DMS 273 (cell line): ENCODE measurements at regions not wholly inside any gene's neighbourhood (a gene's known extent, or its start where the extent isn't known, plus 50 kb on each side); places are given as distances from the start of the nearest gene placed in this dataset.

Source experiments
- DNase-seq: peaks from one replicate; lab custom pipeline; 2025; ENCODE audit not compliant: unreplicated experiment; lab: John Stamatoyannopoulos, UW

- DNase-seq: no peak
Measured at GRCh38 chr7:68491523-68492358, 1106.5 kb upstream of the AUTS2 start.

DNA sequence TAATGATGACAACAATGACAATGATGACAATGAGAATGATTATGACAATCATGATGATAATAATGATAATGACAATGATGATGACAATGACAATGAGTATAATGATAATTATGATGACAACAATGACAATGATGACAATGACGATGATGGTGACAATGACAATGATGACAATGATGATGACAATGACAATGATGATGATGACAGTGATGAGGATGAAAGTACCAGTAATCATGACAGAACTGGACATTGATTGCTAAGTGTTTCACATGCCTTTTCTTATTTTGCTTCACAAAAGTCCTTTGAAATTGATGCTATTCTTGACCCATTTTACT lies 1106.0 kb upstream of the AUTS2 start:
- DNase-seq: no peak

- DNase-seq: no peak
Measured at GRCh38 chr7:68503400-68503799, 1094.9 kb upstream of the AUTS2 start.

DNA sequence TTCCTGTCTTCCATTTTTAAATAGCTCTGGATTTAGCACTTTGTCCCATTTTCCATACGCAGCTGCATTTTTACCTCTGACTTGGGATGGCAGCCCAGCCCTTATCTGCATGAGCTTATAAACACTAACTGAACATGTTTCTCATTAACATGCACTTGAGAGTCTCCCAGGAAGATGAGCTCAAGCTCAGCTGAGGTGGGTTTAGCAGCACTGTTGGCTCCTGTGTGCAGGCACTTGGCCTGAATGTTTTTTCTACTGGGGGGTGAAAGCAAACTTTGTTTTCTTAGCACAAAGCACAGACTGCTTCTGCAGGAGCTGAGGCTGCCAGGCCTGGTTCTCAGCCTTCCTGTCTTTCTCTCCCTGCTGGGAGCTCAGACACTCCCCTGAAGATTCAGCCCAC lies 1093.6 kb upstream of the AUTS2 start:
- DNase-seq: no peak

DNA sequence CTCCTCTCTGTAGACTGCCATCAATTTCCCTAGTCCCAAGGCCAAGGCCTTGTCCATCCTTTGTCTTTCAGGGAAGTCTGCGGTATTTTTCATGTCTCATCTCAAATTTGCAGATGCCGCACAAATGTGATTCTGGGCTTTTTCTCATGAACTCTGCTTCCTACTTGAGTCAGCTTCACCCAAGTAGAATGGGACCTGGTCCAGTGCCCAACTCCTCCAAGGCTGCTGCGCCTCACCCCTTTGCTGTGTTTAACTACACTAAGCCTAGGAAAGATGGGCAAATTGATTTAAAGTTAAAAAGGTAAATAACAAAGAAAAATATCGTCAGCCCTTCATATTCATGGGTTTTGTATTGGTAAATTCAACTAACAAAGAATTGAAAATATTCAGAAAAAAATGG lies 1092.6 kb upstream of the AUTS2 start:
- DNase-seq: no peak

DNA sequence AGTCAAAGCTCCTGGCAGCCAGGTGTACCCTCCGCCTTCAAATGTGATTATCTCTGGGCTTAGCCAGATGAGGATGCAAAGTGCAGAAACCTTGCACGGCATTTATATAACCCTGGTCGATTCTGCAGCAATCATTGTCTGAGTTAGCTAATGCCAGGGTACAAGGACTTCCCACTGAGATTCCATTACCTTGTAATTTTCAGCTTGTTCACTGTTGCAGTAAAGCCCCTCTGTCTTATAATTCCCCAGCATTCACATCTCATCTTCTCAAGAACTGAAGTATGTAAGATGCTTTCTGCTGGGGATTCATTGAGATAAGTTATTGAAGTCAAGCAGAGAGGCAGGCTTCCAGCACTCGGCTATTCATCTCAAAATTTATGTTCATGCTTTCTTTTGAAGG lies 1090.6 kb upstream of the AUTS2 start:
- DNase-seq: no peak

- DNase-seq: no peak
Measured at GRCh38 chr7:68509054-68509453, 1089.2 kb upstream of the AUTS2 start.

- DNase-seq: no peak
Measured at GRCh38 chr7:68509603-68510002, 1088.7 kb upstream of the AUTS2 start.

DNA sequence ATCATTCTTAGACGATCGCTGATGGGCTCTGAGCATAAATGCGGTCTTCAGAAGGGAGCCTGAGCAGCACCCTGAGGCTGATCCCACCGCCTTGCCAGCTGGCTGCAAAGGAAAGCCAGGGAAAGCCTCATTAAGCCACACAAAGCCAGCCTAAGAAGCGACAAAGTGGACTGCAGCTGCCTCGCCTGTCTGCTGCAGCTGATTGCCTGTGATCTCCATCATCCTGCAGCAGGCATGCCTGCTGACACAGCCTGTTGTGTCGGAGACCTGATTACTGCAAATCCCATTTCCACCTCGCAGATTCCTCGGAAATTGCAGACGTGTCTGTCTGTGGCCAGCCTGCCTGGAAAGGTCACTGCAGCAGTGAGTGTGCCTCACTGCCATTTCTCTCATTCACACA lies 1087.0 kb upstream of the AUTS2 start:
- peak; percentile 10 for DNase-seq

GRCh38 chr7:68512466-68512865 lies 1085.8 kb upstream of the AUTS2 start:
- DNase-seq: no peak

DNA sequence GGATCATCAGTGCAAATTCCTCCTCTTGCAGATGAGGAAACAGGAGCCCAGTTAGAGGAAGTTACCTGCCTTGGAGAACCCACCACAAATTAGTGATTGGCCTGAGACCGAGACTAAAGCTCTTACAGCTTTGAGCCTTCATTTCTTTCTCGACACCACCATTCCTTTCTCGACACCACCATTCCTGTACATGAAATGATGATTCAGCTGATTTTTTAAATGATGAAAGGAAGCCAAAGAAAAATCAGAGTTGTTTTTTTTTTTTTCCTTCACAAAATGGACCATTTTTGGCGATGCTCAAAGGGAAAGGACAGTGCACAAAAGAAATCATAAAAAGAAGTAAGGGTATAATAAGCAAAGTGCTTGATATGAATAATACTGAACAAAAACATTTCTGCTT lies 1080.2 kb upstream of the AUTS2 start:
- no peak for DNase-seq

GRCh38 chr7:68524126-68524525 lies 1074.1 kb upstream of the AUTS2 start:
- peak; percentile 75 for DNase-seq

DNA sequence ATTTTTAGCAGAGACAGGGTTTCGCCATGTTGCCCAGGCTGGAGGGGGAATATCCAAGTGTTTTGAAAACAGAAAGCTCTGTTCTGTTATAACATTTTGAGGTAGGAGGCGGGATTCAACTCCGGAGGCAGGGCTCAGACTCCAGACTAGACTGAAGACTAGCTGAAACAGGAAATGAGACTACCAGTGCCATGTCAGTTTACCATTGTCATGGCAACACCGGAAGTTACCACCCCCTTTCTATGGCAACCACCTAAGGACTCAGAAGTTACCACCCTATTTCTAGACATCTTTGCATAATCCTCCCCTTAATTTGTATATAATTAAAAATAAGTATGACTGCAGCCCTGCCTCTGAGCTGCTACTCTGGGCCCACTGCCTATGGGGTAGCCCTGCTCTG lies 1069.1 kb upstream of the AUTS2 start:
- peak; percentile 48 for DNase-seq

DNA sequence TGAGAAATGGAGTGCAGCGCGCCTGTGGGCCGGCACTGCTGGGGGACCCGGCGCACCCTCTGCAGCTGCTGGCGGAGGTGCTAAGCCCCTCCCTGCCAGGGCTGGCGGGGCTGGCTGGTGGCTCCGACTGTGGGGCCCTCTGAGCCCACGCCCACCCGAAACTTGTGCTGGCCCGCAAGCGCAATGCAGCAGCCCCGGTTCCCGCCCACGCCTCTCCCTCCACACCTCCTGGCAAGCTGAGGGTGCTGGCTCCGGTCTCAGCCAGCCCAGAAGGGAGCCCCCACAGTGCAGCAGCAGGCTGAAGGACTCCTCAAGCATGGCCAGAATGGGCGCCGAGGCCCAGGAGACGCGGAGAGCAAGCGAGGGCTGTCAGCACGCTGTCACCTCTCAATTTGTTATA lies 1063.0 kb upstream of the AUTS2 start:
- peak; percentile 71 for DNase-seq

DNA sequence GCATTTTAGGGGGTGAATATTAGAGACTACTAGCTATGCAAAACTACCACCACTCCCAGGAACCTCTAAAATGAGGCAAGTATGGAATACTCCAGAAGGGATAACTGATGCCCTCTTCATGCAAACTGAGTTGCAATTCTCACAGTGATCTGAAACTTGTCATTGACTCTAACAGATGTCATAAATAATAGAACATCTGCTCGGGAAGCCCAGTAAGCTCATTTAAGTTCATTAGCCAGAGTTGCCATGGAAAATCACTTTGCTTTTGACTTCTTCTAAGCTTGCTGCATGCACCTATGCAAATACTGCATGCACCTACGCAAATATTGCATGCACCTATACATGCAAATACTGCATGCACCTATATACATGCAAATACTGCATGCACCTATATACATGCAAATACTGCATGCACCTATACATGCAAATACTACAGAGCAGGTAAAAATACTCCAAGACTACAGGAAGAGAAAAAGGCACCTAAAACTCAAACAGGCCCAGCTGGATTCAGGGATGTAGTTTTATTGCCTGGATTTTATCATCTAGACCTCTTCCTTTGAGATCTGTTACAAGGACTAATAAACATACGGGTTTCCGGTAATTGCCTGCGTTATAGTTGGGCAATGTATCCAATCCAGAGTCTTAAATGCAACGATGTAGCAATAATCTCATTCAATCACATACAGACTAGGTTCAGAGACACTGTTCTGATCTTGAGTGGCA lies 1061.1 kb upstream of the AUTS2 start:
- peak; percentile 75 for DNase-seq

DNA sequence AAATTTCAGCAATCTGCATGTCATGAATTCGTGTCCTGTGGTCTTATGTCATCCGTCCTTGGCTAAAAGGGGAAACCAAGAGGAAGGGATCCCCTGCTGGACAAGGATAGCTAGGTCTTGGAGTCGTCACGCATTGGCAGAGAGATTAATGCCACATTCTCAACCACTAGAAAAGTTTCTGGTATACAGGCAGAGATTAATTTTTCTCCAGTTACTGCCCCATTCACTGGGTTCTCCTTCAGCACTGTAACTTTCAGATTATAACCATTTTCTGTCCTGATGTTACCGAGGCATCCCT lies 1060.6 kb upstream of the AUTS2 start:
- DNase-seq: no peak

- DNase-seq: peak; percentile 32
Measured at GRCh38 chr7:68542831-68543230, 1055.4 kb upstream of the AUTS2 start.

- no peak for DNase-seq
Measured at GRCh38 chr7:68544851-68545250, 1053.4 kb upstream of the AUTS2 start.

- DNase-seq: no peak
Measured at GRCh38 chr7:68547181-68547580, 1051.1 kb upstream of the AUTS2 start.

GRCh38 chr7:68547799-68548198 lies 1050.5 kb upstream of the AUTS2 start:
- no peak for DNase-seq

DNA sequence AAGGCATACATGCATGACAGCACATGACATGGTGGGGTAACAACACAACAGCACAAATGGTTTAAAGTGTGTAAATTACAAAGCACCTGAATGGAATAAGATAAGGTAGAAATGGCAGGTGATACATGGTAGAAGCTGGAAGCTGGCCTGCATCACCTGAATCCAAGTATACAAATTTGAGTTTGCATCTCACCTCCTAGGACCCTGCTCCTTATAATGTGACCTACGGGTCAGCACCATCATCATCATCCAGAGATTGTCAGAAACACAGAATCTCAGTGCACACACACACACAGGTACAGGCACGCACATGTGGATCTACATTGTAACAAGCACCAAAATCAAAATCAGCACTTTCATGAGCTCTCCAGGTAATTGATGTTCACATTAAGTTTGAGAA lies 1048.2 kb upstream of the AUTS2 start:
- no peak for DNase-seq

GRCh38 chr7:68550635-68551034 lies 1047.6 kb upstream of the AUTS2 start:
- no peak for DNase-seq

DNA sequence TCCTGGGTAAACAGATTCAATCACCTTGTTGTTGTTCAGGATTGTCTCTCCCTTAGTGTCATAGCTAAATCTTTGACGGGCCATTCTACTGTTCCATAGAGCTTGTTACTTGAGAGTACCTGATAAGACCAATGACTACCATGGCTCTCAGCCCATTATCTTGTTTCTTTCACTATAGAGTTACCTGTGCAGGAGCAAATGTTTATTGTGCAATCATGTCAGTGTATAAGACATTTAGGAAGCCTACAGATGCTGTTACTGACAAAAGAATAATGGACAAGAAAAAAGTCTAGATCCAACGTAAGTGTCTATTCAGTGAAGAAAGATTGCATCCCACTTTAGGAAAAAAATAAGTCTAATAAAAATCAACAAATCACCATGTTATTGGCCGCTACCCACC lies 1041.7 kb upstream of the AUTS2 start:
- DNase-seq: no peak
